A673 (cell line): ENCODE measurements at regions not wholly inside any gene's neighbourhood (a gene's known extent, or its start where the extent isn't known, plus 50 kb on each side); places are given as distances from the start of the nearest gene placed in this dataset.

ENCODE experiments used
- BruUV-seq: library from RNA; stranded (reverse); fragments of 400-500 nt; replicated peaks from 2 replicates; lab custom pipeline; 2021; lab: Mats Ljungman, UMichigan
- CTCF ChIA-PET: fragments of 300-600 bp; sonication (Branson Sonifier 250); formaldehyde crosslinking; loops from one replicate; lab custom pipeline; 2022; ENCODE audit warnings: antibody characterized with exemption; lab: Charles Lee
- POLR2A ChIA-PET: fragments of 300-600 bp; sonication (Branson Sonifier 250); formaldehyde crosslinking; loops from one replicate; lab custom pipeline; 2022; ENCODE audit warnings: antibody characterized with exemption; ENCODE audit not compliant: low non-redundant PET; lab: Charles Lee
- DNase-seq: peaks from one replicate; pipeline ENCODE4 v3.0.0-alpha.2; 2015; ENCODE audit warnings: low spot score
- H3K27ac ChIP-seq: fragments of 200-600 bp; sonication (generic); 2 replicates; pipeline ENCODE4 v1.5.1; 2016; ENCODE audit warnings: mixed run types, low read depth, mild to moderate bottlenecking, mixed read lengths, antibody characterized with exemption, low read length; ENCODE audit not compliant: poor library complexity, severe bottlenecking
- H3K27me3 ChIP-seq: fragments of 200-600 bp; sonication (generic); replicated peaks from 2 replicates; pipeline ENCODE4 v1.6.1; 2017; ENCODE audit warnings: mixed run types, low read depth, mild to moderate bottlenecking, mixed read lengths, antibody characterized with exemption, low read length; ENCODE audit not compliant: insufficient read depth, poor library complexity
- H3K36me3 ChIP-seq: fragments of 200-600 bp; sonication (generic); 2 replicates; pipeline ENCODE4 v1.6.1; 2016; ENCODE audit warnings: mixed run types, mild to moderate bottlenecking, mixed read lengths, antibody characterized with exemption, low read length; ENCODE audit not compliant: insufficient read depth, poor library complexity, severe bottlenecking
- H3K4me1 ChIP-seq: fragments of 200-600 bp; sonication (generic); 2 replicates; pipeline ENCODE4 v1.6.1; 2017; ENCODE audit warnings: mixed run types, mild to moderate bottlenecking, mixed read lengths, antibody characterized with exemption, low read length; ENCODE audit not compliant: insufficient read depth, poor library complexity, severe bottlenecking
- H3K4me3 ChIP-seq: fragments of 200-600 bp; sonication (generic); 2 replicates; pipeline ENCODE4 v1.5.1; 2016; ENCODE audit warnings: low read depth, mixed run types, mild to moderate bottlenecking, mixed read lengths, low read length; ENCODE audit not compliant: poor library complexity, severe bottlenecking
- H3K9me3 ChIP-seq: fragments of 200-600 bp; sonication (generic); 2 replicates; pipeline ENCODE4 v1.6.1; 2016; ENCODE audit warnings: mixed run types, low read depth, mild to moderate bottlenecking, mixed read lengths, antibody characterized with exemption, low read length; ENCODE audit not compliant: poor library complexity, severe bottlenecking
- CTCF ChIP-seq: fragments of 300-800, 200-600 bp; sonication (generic); conservative IDR thresholded peaks from 2 replicates; pipeline ENCODE4 v1.5.1; 2017; ENCODE audit warnings: low read depth, mild to moderate bottlenecking, antibody characterized with exemption, low read length, moderate library complexity, mixed read lengths
- EZH2 ChIP-seq: fragments of 200-600 bp; sonication (generic); IDR thresholded peaks from 2 replicates; pipeline ENCODE4 v1.6.1; 2017; ENCODE audit warnings: borderline replicate concordance, low read depth, mild to moderate bottlenecking, mixed read lengths, antibody characterized with exemption, low read length; ENCODE audit not compliant: poor library complexity, severe bottlenecking
- intact Hi-C: fragments of 100-400 bp; cut with micrococcal nuclease; formaldehyde crosslinking; loops from one replicate; pipeline ENCODE4 v1.10.0; 2022; ENCODE audit not compliant: unreplicated experiment

- ChIA-PET CTCF (no interaction called here), POLR2A (no interaction called here)
- Histone ChIP-seq H3K9me3 (peaks cover 36% of the 10 kb centered on the region), H3K4me1 (no peaks in the 10 kb centered on the region), H3K27me3 (no peaks in the 10 kb centered on the region), H3K27ac (no peak overlapping the region), H3K4me3 (no peak overlapping the region), H3K36me3 (no peaks in the 10 kb centered on the region)
- no peak for DNase-seq
- TF ChIP-seq CTCF (no peak), EZH2 (no peak)
- intact Hi-C loops = no loop called here
- BruUV-seq = no TSS peak
Observed at GRCh38 chr5:3326841-3327232, 268.8 kb upstream of the IRX1 start.

- BruUV-seq = no TSS peak
- POLR2A ChIA-PET = no interaction called here
- no peak overlapping the region for H3K27ac ChIP-seq
Observed at GRCh38 chr5:3325972-3326840, 269.4 kb upstream of the IRX1 start.

GRCh38 chr5:3325201-3325971 lies 270.2 kb upstream of the IRX1 start:
- TF ChIP-seq CTCF = no peak
- TF ChIP-seq EZH2 = no peak
- no peak overlapping the region for H3K27ac ChIP-seq
- no peaks in the 10 kb centered on the region for H3K4me1 ChIP-seq
- H3K36me3 ChIP-seq = no peaks in the 10 kb centered on the region
- H3K27me3 ChIP-seq = no peaks in the 10 kb centered on the region
- peaks cover 29% of the 10 kb centered on the region for H3K9me3 ChIP-seq
- ChIA-PET POLR2A (no interaction called here), CTCF (no interaction called here)
- BruUV-seq = no TSS peak
- intact Hi-C loops = no loop called here
- no peak for DNase-seq
- no peak overlapping the region for H3K4me3 ChIP-seq

More at GRCh38 chr5:3325972-3326840, 269.4 kb upstream of the IRX1 start:
- CTCF ChIA-PET = no interaction called here
- TF ChIP-seq CTCF (no peak), EZH2 (no peak)
- no peak overlapping the region for H3K4me3 ChIP-seq
- intact Hi-C loops = no loop called here
- H3K9me3 ChIP-seq = peaks cover 30% of the 10 kb centered on the region
- no peaks in the 10 kb centered on the region for H3K27me3 ChIP-seq
- no peaks in the 10 kb centered on the region for H3K36me3 ChIP-seq
- H3K4me1 ChIP-seq = no peaks in the 10 kb centered on the region
- DNase-seq = no peak
